ENCODE measurements at regions not wholly inside any gene's neighbourhood (a gene's known extent, or its start where the extent isn't known, plus 50 kb on each side); places are given as distances from the start of the nearest gene placed in this dataset.

DNA sequence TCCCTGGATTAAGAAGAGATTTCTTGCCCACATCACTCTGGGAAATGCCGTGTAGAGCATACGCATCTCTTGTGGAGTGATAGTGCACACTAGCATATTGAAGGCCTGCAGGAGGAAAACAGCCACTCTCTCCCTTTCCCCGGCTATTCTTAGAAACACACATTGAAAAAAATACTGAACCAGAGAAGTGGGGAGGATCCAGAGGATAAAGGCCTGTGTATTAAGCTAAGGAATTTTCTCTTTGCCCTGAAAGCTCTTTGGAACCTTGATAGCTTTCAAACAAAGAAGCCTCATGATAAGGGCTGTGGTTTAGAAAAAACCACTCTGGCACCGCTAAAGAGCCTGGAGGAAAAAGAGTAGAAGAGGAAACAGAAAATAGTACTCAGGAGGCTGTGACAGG is 386.1 kb upstream of the NBEA start:
- TF ChIP-seq EZH2 (IDR thresholded peaks at IDR 0.05; ENCODE audit: borderline replicate concordance, insufficient read depth, low read depth, low read length, poor library complexity, severe bottlenecking) = no peak
- DNase-seq (no peak), ATAC-seq (ENCODE audit: low read depth) (no peak)
- 0% methylated on average over 1 of the region's 4 CpGs for WGBS (ENCODE audit: insufficient coverage)
- Histone ChIP-seq H3K27ac (ENCODE audit: low read length in 2 of 2) (no peak overlapping the region), H3K4me1 (ENCODE audit: control insufficient read depth in 2 of 2, insufficient read depth in 2 of 2, low read length in 2 of 2) (no peaks in the 10 kb centered on the region), H4K20me1 (ENCODE audit: control insufficient read depth, insufficient read depth, low read length, poor library complexity, severe bottlenecking) (no peaks in the 10 kb centered on the region), H3K4me2 (replicated peaks; ENCODE audit: low read depth, low read length, poor library complexity, severe bottlenecking) (no peak overlapping the region), H3K9ac (ENCODE audit: low read length) (no peak overlapping the region), H3K9me3 (ENCODE audit: control extremely low read depth in 1 of 3, control insufficient read depth in 2 of 3, insufficient read depth in 1 of 3, low read length in 2 of 3) (peaks cover 0 to 2% (median 1%) of the 10 kb centered on the region in 3 donors), H3K27me3 (replicated peaks in 1 of 4; ENCODE audit: control extremely low read depth in 1 of 4, control insufficient read depth in 3 of 4, insufficient read depth in 4 of 4, low read length in 3 of 4) (no peaks in the 10 kb centered on the region), H3K79me2 (ENCODE audit: control insufficient read depth, insufficient read depth, low read length) (no peaks in the 10 kb centered on the region), H3K4me3 (ENCODE audit: control extremely low read depth in 1 of 5, extremely low read depth in 1 of 5, insufficient read depth in 1 of 5, low read depth in 2 of 5, low read length in 4 of 5) (no peak overlapping the region), H3K36me3 (replicated peaks in 1 of 2; ENCODE audit: control extremely low read depth in 1 of 2, control insufficient read depth in 1 of 2, extremely low read depth in 1 of 2, insufficient read depth in 2 of 2, low read length in 1 of 2) (no peaks in the 10 kb centered on the region), H2AFZ (ENCODE audit: insufficient read depth, low read depth, low read length, poor library complexity, severe bottlenecking) (no peak overlapping the region)
- H3K9me3 Mint-ChIP-seq (ENCODE audit: insufficient read depth) = peaks cover 2% of the 10 kb centered on the region
- no peaks in the 10 kb centered on the region for H3K27me3 Mint-ChIP-seq
- H3K4me3 Mint-ChIP-seq = no peak overlapping the region
- CTCF ChIA-PET = no interaction called here
- POLR2A ChIA-PET = no interaction called here
- H3K27ac Mint-ChIP-seq = no peak overlapping the region
- intact Hi-C loops (cut with micrococcal nuclease) = no loop called here
- H3K4me1 Mint-ChIP-seq = no peaks in the 10 kb centered on the region

DNA sequence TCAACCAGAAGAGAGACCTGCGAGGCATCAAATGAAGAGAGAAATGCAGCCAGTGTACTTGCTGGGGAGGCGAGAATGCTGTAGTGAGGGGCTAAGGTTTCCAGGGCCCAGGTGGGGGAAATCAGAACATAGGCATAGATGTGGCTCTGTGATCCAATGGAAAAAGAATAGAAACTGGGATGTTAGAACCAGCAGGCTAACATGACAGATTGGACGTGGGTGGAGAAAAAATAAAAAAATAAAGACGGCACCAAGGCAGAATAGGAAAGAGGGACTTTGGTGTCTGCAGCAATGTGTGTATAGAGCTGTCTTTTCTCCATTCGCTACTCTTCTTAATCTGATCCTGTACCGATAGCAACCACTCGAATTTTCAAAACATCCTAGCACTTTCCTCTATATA is 381.0 kb upstream of the NBEA start:
- H3K9me3 Mint-ChIP-seq (ENCODE audit: insufficient read depth) = no peaks in the 10 kb centered on the region
- H3K9me3 ChIP-seq (ENCODE audit: control extremely low read depth in 1 of 3, control insufficient read depth in 2 of 3, insufficient read depth in 1 of 3, low read length in 2 of 3) = peaks cover 0 to 1% (median 0%) of the 10 kb centered on the region in 3 donors
- H3K9ac ChIP-seq (ENCODE audit: low read length) = no peak overlapping the region
- H3K4me1 ChIP-seq (ENCODE audit: control insufficient read depth in 2 of 2, insufficient read depth in 2 of 2, low read length in 2 of 2) = no peaks in the 10 kb centered on the region
- TF ChIP-seq, protein P1, sequence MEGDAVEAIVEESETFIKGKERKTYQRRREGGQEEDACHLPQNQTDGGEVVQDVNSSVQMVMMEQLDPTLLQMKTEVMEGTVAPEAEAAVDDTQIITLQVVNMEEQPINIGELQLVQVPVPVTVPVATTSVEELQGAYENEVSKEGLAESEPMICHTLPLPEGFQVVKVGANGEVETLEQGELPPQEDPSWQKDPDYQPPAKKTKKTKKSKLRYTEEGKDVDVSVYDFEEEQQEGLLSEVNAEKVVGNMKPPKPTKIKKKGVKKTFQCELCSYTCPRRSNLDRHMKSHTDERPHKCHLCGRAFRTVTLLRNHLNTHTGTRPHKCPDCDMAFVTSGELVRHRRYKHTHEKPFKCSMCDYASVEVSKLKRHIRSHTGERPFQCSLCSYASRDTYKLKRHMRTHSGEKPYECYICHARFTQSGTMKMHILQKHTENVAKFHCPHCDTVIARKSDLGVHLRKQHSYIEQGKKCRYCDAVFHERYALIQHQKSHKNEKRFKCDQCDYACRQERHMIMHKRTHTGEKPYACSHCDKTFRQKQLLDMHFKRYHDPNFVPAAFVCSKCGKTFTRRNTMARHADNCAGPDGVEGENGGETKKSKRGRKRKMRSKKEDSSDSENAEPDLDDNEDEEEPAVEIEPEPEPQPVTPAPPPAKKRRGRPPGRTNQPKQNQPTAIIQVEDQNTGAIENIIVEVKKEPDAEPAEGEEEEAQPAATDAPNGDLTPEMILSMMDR (IDR thresholded peaks at IDR 0.05) = no peak
- no peak for TF ChIP-seq EZH2 (IDR thresholded peaks at IDR 0.05; ENCODE audit: borderline replicate concordance, insufficient read depth, low read depth, low read length, poor library complexity, severe bottlenecking)
- DNase-seq = no peak
- H2AFZ ChIP-seq (ENCODE audit: insufficient read depth, low read depth, low read length, poor library complexity, severe bottlenecking) = no peak overlapping the region
- 86% methylated on average over 6 of the region's 7 CpGs for WGBS (ENCODE audit: insufficient coverage)
- ATAC-seq (ENCODE audit: low read depth) = no peak
- CTCF ChIA-PET = no interaction called here
- POLR2A ChIA-PET = no interaction called here
- no peaks in the 10 kb centered on the region for H3K36me3 ChIP-seq (replicated peaks in 1 of 2; ENCODE audit: control extremely low read depth in 1 of 2, control insufficient read depth in 1 of 2, extremely low read depth in 1 of 2, insufficient read depth in 2 of 2, low read length in 1 of 2)
- no peak overlapping the region for H3K4me3 ChIP-seq (ENCODE audit: control extremely low read depth in 1 of 5, extremely low read depth in 1 of 5, insufficient read depth in 1 of 5, low read depth in 2 of 5, low read length in 4 of 5)
- no peaks in the 10 kb centered on the region for H3K4me1 Mint-ChIP-seq
- H3K27me3 ChIP-seq (replicated peaks in 1 of 4; ENCODE audit: control extremely low read depth in 1 of 4, control insufficient read depth in 3 of 4, insufficient read depth in 4 of 4, low read length in 3 of 4) = no peaks in the 10 kb centered on the region
- no peak overlapping the region for H3K27ac ChIP-seq (ENCODE audit: low read length in 2 of 2)
- H3K27me3 Mint-ChIP-seq = no peaks in the 10 kb centered on the region
- no peaks in the 10 kb centered on the region for H4K20me1 ChIP-seq (ENCODE audit: control insufficient read depth, insufficient read depth, low read length, poor library complexity, severe bottlenecking)
- no peak overlapping the region for H3K27ac Mint-ChIP-seq
- intact Hi-C loops (cut with micrococcal nuclease) = no loop called here
- no peaks in the 10 kb centered on the region for H3K79me2 ChIP-seq (ENCODE audit: control insufficient read depth, insufficient read depth, low read length)
- H3K4me3 Mint-ChIP-seq = no peak overlapping the region
- no peak overlapping the region for H3K4me2 ChIP-seq (replicated peaks; ENCODE audit: low read depth, low read length, poor library complexity, severe bottlenecking)
